Stimulated activated memory B cell treated with anti-CD40 and anti-IgM and Interleukin-4, amounts not matched to agents 10 μg/mL and 1 μg/mL and 100 μg/mL, for 72 hours (primary cell): ENCODE measurements at regions not wholly inside any gene's neighbourhood (a gene's known extent, or its start where the extent isn't known, plus 50 kb on each side); places are given as distances from the start of the nearest gene placed in this dataset.
A peak's percentile ranks its signal among the peaks of the same experiment; 100 is the strongest.

ENCODE experiments used
- ATAC-seq: fragments of 150-1000 bp; cut with Tn5 transposase; 2 replicates; pipeline ENCODE4 v1.10.0; 2021
- H3K27ac Mint-ChIP-seq: one replicate; pipeline ENCODE4 v1.8.0; 2022; ENCODE audit warnings: mild to moderate bottlenecking, mixed read lengths
- H3K27me3 Mint-ChIP-seq: one replicate; pipeline ENCODE4 v1.8.0; 2022; ENCODE audit warnings: mixed read lengths
- H3K36me3 Mint-ChIP-seq: one replicate; pipeline ENCODE4 v1.8.0; 2022; ENCODE audit warnings: mixed read lengths
- H3K4me1 Mint-ChIP-seq: one replicate; pipeline ENCODE4 v1.8.0; 2022; ENCODE audit warnings: mixed read lengths
- H3K4me3 Mint-ChIP-seq: one replicate; pipeline ENCODE4 v1.8.0; 2022; ENCODE audit warnings: mild to moderate bottlenecking, moderate library complexity, mixed read lengths
- H3K9me3 Mint-ChIP-seq: one replicate; pipeline ENCODE4 v1.8.0; 2022; ENCODE audit warnings: mixed read lengths

GRCh38 chr2:60298006-60298696 is 255.3 kb downstream of the BCL11A start:
- Mint-ChIP-seq H3K4me1 (peaks cover 20% of the 10 kb centered on the region), H3K9me3 (no peaks in the 10 kb centered on the region), H3K4me3 (no peak overlapping the region), H3K27me3 (no peaks in the 10 kb centered on the region), H3K27ac (no peak overlapping the region), H3K36me3 (no peaks in the 10 kb centered on the region)
- ATAC-seq, result no peak

GRCh38 chr2:60297296-60298005 is 256.0 kb downstream of the BCL11A start:
- Mint-ChIP-seq H3K4me3 (no peak overlapping the region), H3K4me1 (peaks cover 13% of the 10 kb centered on the region), H3K36me3 (no peaks in the 10 kb centered on the region), H3K27ac (no peak overlapping the region), H3K9me3 (no peaks in the 10 kb centered on the region), H3K27me3 (no peaks in the 10 kb centered on the region)
- no peak for ATAC-seq

- no peaks in the 10 kb centered on the region for H3K36me3 Mint-ChIP-seq
- peak; percentile 27 for ATAC-seq
- H3K4me3 Mint-ChIP-seq, result no peak overlapping the region
- H3K27ac Mint-ChIP-seq, result peak overlapping the region; percentile 12
- no peaks in the 10 kb centered on the region for H3K27me3 Mint-ChIP-seq
- H3K9me3 Mint-ChIP-seq, result no peaks in the 10 kb centered on the region
- H3K4me1 Mint-ChIP-seq, result peaks cover 13% of the 10 kb centered on the region
Measured at GRCh38 chr2:60296219-60296955, 257.1 kb downstream of the BCL11A start.

GRCh38 chr2:60295636-60295962 is 257.9 kb downstream of the BCL11A start:
- H3K4me3 Mint-ChIP-seq, result no peak overlapping the region
- peaks cover 13% of the 10 kb centered on the region for H3K4me1 Mint-ChIP-seq
- H3K27me3 Mint-ChIP-seq, result no peaks in the 10 kb centered on the region
- H3K9me3 Mint-ChIP-seq, result no peaks in the 10 kb centered on the region
- no peaks in the 10 kb centered on the region for H3K36me3 Mint-ChIP-seq
- no peak overlapping the region for H3K27ac Mint-ChIP-seq
- ATAC-seq, result no peak

- Mint-ChIP-seq H3K27me3 (no peaks in the 10 kb centered on the region), H3K4me1 (peaks cover 13% of the 10 kb centered on the region), H3K4me3 (no peak overlapping the region), H3K27ac (no peak overlapping the region), H3K9me3 (no peaks in the 10 kb centered on the region), H3K36me3 (no peaks in the 10 kb centered on the region)
- ATAC-seq, result no peak
Measured at GRCh38 chr2:60294901-60295635, 258.4 kb downstream of the BCL11A start.

- no peak overlapping the region for H3K4me3 Mint-ChIP-seq
- no peaks in the 10 kb centered on the region for H3K36me3 Mint-ChIP-seq
- H3K27me3 Mint-ChIP-seq, result no peaks in the 10 kb centered on the region
- no peak overlapping the region for H3K27ac Mint-ChIP-seq
- ATAC-seq, result no peak
- H3K4me1 Mint-ChIP-seq, result peaks cover 13% of the 10 kb centered on the region
- no peaks in the 10 kb centered on the region for H3K9me3 Mint-ChIP-seq
Measured at GRCh38 chr2:60292242-60292641, 261.2 kb downstream of the BCL11A start.

GRCh38 chr2:60290509-60290908 is 262.9 kb downstream of the BCL11A start:
- no peak overlapping the region for H3K4me3 Mint-ChIP-seq
- H3K27ac Mint-ChIP-seq, result no peak overlapping the region
- ATAC-seq, result no peak
- H3K36me3 Mint-ChIP-seq, result no peaks in the 10 kb centered on the region
- H3K9me3 Mint-ChIP-seq, result no peaks in the 10 kb centered on the region
- no peaks in the 10 kb centered on the region for H3K27me3 Mint-ChIP-seq
- peaks cover 2% of the 10 kb centered on the region for H3K4me1 Mint-ChIP-seq

GRCh38 chr2:60285626-60286316 is 267.7 kb downstream of the BCL11A start:
- Mint-ChIP-seq H3K36me3 (no peaks in the 10 kb centered on the region), H3K4me1 (peaks cover 9% of the 10 kb centered on the region), H3K9me3 (no peaks in the 10 kb centered on the region), H3K27ac (no peak overlapping the region), H3K4me3 (no peak overlapping the region), H3K27me3 (no peaks in the 10 kb centered on the region)
- ATAC-seq, result no peak

- no peak for ATAC-seq
- Mint-ChIP-seq H3K9me3 (no peaks in the 10 kb centered on the region), H3K27ac (no peak overlapping the region), H3K27me3 (no peaks in the 10 kb centered on the region), H3K36me3 (no peaks in the 10 kb centered on the region), H3K4me1 (peaks cover 9% of the 10 kb centered on the region), H3K4me3 (no peak overlapping the region)
Measured at GRCh38 chr2:60283626-60284025, 269.8 kb downstream of the BCL11A start.

- Mint-ChIP-seq H3K4me1 (peaks cover 9% of the 10 kb centered on the region), H3K9me3 (no peaks in the 10 kb centered on the region), H3K36me3 (no peaks in the 10 kb centered on the region), H3K27ac (no peak overlapping the region), H3K4me3 (no peak overlapping the region), H3K27me3 (no peaks in the 10 kb centered on the region)
- ATAC-seq, result no peak
Measured at GRCh38 chr2:60282886-60283285, 270.6 kb downstream of the BCL11A start.

- Mint-ChIP-seq H3K4me3 (no peak overlapping the region), H3K9me3 (no peaks in the 10 kb centered on the region), H3K27me3 (no peaks in the 10 kb centered on the region), H3K4me1 (peaks cover 9% of the 10 kb centered on the region), H3K36me3 (no peaks in the 10 kb centered on the region), H3K27ac (no peak overlapping the region)
- ATAC-seq, result no peak
Measured at GRCh38 chr2:60281730-60282129, 271.7 kb downstream of the BCL11A start.

GRCh38 chr2:60280238-60280637 is 273.2 kb downstream of the BCL11A start:
- Mint-ChIP-seq H3K4me3 (no peak overlapping the region), H3K27ac (no peak overlapping the region), H3K36me3 (no peaks in the 10 kb centered on the region), H3K4me1 (peaks cover 9% of the 10 kb centered on the region), H3K9me3 (no peaks in the 10 kb centered on the region), H3K27me3 (no peaks in the 10 kb centered on the region)
- no peak for ATAC-seq

- no peak overlapping the region for H3K4me3 Mint-ChIP-seq
Measured at GRCh38 chr2:60278906-60279305, 274.5 kb downstream of the BCL11A start.

GRCh38 chr2:60275958-60276357 is 277.5 kb downstream of the BCL11A start:
- Mint-ChIP-seq H3K9me3 (peaks cover 2% of the 10 kb centered on the region), H3K4me3 (no peak overlapping the region), H3K27ac (no peak overlapping the region), H3K36me3 (no peaks in the 10 kb centered on the region), H3K4me1 (no peaks in the 10 kb centered on the region), H3K27me3 (no peaks in the 10 kb centered on the region)
- no peak for ATAC-seq

More at GRCh38 chr2:60278906-60279305, 274.5 kb downstream of the BCL11A start:
- H3K4me1 Mint-ChIP-seq, result peaks cover 9% of the 10 kb centered on the region
- ATAC-seq, result no peak
- H3K9me3 Mint-ChIP-seq, result peaks cover 2% of the 10 kb centered on the region
- H3K36me3 Mint-ChIP-seq, result no peaks in the 10 kb centered on the region
- no peaks in the 10 kb centered on the region for H3K27me3 Mint-ChIP-seq
- H3K27ac Mint-ChIP-seq, result no peak overlapping the region

- no peak overlapping the region for H3K27ac Mint-ChIP-seq
Measured at GRCh38 chr2:60273836-60274235, 279.6 kb downstream of the BCL11A start.

More at GRCh38 chr2:60273836-60274235, 279.6 kb downstream of the BCL11A start:
- Mint-ChIP-seq H3K9me3 (peaks cover 2% of the 10 kb centered on the region), H3K27me3 (no peaks in the 10 kb centered on the region), H3K36me3 (no peaks in the 10 kb centered on the region), H3K4me1 (no peaks in the 10 kb centered on the region), H3K4me3 (no peak overlapping the region)
- no peak for ATAC-seq
